ENCODE measurements at regions not wholly inside any gene's neighbourhood (a gene's known extent, or its start where the extent isn't known, plus 50 kb on each side); places are given as distances from the start of the nearest gene placed in this dataset.

DNA sequence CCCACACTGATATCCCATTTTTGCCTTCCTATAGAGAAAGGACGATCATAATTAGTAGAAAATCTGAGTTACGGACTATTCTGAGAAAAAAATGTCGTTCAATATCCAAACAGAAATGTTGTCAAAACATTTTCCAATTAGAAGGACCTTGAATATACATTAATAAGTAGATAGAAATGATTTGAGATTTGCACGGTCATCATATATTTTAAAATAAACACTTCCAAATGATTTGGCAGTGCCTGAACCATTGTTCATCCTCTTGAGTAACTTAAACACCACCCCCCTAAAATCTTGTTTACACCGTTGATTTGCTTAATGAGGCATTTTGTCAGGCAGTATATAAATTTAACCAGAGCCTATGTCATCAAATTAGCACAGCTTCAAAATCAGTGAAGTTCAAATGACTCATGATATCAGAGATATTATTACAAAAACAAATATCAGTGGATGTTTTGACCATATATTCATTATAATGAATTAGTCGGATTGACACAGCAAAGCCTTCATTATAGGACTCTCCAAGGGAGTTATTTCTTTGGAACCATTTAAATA lies 105.0 kb downstream of the ACTL7B start:
- Histone ChIP-seq H3K4me3 (no peak overlapping the region), H3K27me3 (no peaks in the 10 kb centered on the region), H3K27ac (no peak overlapping the region), H3K9me3 (no peaks in the 10 kb centered on the region), H3K36me3 (no peaks in the 10 kb centered on the region), H3K4me1 (ENCODE audit: insufficient read depth) (no peaks in the 10 kb centered on the region)
- whole genome bisulfite sequencing, 3 donors: 57 to 73% (median 62%) methylated on average over 6 of the region's 6 CpGs
- no peak for DNase-seq
- intact Hi-C loops (cut with DNase I): loop anchor here in 1 of 4 donors (10.0 kb wide), 1 partner anchor 1276 kb away; no protein-coding TSS in a partner anchor
- TF ChIP-seq POLR2A (IDR thresholded peaks at IDR 0.05) (no peak), EP300 (IDR thresholded peaks at IDR 0.05) (no peak)
- TF ChIP-seq, protein P1, sequence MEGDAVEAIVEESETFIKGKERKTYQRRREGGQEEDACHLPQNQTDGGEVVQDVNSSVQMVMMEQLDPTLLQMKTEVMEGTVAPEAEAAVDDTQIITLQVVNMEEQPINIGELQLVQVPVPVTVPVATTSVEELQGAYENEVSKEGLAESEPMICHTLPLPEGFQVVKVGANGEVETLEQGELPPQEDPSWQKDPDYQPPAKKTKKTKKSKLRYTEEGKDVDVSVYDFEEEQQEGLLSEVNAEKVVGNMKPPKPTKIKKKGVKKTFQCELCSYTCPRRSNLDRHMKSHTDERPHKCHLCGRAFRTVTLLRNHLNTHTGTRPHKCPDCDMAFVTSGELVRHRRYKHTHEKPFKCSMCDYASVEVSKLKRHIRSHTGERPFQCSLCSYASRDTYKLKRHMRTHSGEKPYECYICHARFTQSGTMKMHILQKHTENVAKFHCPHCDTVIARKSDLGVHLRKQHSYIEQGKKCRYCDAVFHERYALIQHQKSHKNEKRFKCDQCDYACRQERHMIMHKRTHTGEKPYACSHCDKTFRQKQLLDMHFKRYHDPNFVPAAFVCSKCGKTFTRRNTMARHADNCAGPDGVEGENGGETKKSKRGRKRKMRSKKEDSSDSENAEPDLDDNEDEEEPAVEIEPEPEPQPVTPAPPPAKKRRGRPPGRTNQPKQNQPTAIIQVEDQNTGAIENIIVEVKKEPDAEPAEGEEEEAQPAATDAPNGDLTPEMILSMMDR (IDR thresholded peaks at IDR 0.05): no peak

DNA sequence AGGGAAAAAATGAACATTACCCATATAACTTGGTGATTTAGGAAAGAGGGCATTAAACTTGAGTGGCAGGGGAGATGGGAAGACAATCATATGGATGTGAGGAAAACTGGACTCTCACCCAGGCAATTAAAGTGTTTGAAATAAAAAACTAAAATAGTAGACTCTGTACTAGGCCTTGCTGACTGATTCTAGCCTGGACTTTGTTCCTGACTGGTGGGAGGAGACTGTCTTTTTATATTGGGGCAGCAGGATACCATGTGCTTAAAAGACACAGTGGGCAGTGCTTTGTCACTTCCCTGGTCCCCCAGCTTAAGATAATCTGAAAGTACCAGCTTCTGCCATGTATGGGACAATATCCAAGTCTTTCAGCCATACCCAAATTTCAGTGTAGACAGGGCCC lies 107.0 kb downstream of the ACTL7B start:
- no peaks in the 10 kb centered on the region for H3K36me3 ChIP-seq
- no peak overlapping the region for H3K4me3 ChIP-seq
- no peaks in the 10 kb centered on the region for H3K9me3 ChIP-seq
- H3K27ac ChIP-seq: no peak overlapping the region
- H3K27me3 ChIP-seq: no peaks in the 10 kb centered on the region
- intact Hi-C loops (cut with DNase I): no loop called here
- TF ChIP-seq, protein P1 (IDR thresholded peaks at IDR 0.05): no peak
- TF ChIP-seq EP300 (IDR thresholded peaks at IDR 0.05) (no peak), POLR2A (IDR thresholded peaks at IDR 0.05) (no peak)
- H3K4me1 ChIP-seq (ENCODE audit: insufficient read depth): no peaks in the 10 kb centered on the region
- no peak for DNase-seq

DNA sequence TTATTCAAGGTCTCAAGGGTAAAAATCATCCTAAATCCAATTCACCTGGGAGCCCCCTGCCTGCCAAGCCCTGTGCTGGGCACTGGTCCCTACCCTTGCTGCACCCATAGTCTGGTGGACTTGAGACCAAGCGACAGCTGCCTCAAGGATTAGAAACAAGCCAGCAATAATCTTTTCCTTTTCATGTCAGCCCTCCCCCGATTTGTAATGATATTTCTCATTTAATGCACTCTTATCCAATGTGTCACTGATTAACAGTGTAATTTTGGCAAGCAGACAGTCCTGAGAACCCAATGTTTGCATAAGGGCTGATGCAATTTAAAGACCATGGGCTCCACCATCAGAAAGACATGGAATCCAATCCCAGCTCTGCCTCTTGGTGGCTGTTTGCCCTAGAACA lies 108.9 kb downstream of the ACTL7B start:
- WGBS, 3 donors: 27 to 39% (median 30%) methylated on average over 2 of the region's 2 CpGs

DNA sequence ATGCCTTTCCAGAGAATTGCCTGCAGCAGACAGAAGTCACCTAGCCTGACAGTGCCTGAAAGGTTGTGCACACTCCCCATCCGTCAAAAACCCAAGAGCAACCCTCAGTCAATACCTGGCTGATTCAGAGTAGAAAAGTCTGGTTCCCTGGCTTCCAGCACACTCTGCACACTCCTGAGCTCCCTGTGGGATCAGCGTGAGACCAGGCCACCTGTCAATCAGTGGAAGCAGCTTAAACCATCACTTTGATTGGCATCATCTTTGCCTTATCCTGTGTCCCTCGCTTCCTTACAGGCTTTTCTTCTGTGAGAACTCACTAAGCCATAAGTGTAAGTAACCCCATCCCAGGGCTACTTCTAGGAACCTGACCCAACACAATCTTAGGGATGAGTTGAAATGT lies 109.8 kb downstream of the ACTL7B start:
- Histone ChIP-seq H3K36me3 (no peaks in the 10 kb centered on the region), H3K9me3 (no peaks in the 10 kb centered on the region), H3K4me1 (ENCODE audit: insufficient read depth) (no peaks in the 10 kb centered on the region), H3K4me3 (no peak overlapping the region), H3K27ac (no peak overlapping the region), H3K27me3 (no peaks in the 10 kb centered on the region)
- TF ChIP-seq POLR2A (IDR thresholded peaks at IDR 0.05): no peak
- TF ChIP-seq EP300 (IDR thresholded peaks at IDR 0.05): no peak
- TF ChIP-seq, protein P1 (IDR thresholded peaks at IDR 0.05): no peak
- intact Hi-C loops (cut with DNase I): no loop called here
- no peak for DNase-seq
- 60 to 76% (median 65%) methylated on average over 3 of the region's 3 CpGs for WGBS, 3 donors

More for the DNA sequence above, 108.9 kb downstream of the ACTL7B start:
- no peaks in the 10 kb centered on the region for H3K27me3 ChIP-seq
- TF ChIP-seq, protein P1 (IDR thresholded peaks at IDR 0.05): no peak
- TF ChIP-seq EP300 (IDR thresholded peaks at IDR 0.05): no peak
- intact Hi-C loops (cut with DNase I): no loop called here
- H3K4me1 ChIP-seq (ENCODE audit: insufficient read depth): no peaks in the 10 kb centered on the region
- no peak for DNase-seq
- no peaks in the 10 kb centered on the region for H3K9me3 ChIP-seq
- H3K27ac ChIP-seq: no peak overlapping the region
- H3K4me3 ChIP-seq: no peak overlapping the region
- no peaks in the 10 kb centered on the region for H3K36me3 ChIP-seq
